GM18873 (cell line): ENCODE measurements at regions not wholly inside any gene's neighbourhood (a gene's known extent, or its start where the extent isn't known, plus 50 kb on each side); places are given as distances from the start of the nearest gene placed in this dataset.
"Not testable (repeated sequence)": the region's sequence is repeated elsewhere in the genome, so short reads cannot be mapped to it uniquely, and the experiment has no call there.

Source experiments
- ATAC-seq: cut with Tn5 transposase; IDR thresholded peaks from one replicate; pipeline ENCODE4 v1.9.1; 2021; ENCODE audit warnings: mild to moderate bottlenecking, moderate library complexity, moderate number of reproducible peaks; ENCODE audit not compliant: unreplicated experiment, low FRiP score

GRCh38 chr9:99466781-99467180 is 244.7 kb downstream of the SEC61B start:
- no peak for ATAC-seq

GRCh38 chr9:99471033-99471432 is 249.0 kb downstream of the SEC61B start:
- no peak for ATAC-seq

- ATAC-seq = no peak
These were observed 250.3 kb downstream of the SEC61B start for GRCh38 chr9:99472240-99472915.

- ATAC-seq = no peak
These were observed 250.8 kb downstream of the SEC61B start for GRCh38 chr9:99472916-99473245.

GRCh38 chr9:99474186-99474585 is 252.1 kb downstream of the SEC61B start:
- ATAC-seq = no peak

- ATAC-seq = no peak
These were observed 253.5 kb downstream of the SEC61B start for GRCh38 chr9:99475401-99476065.

GRCh38 chr9:99478469-99479027 is 256.5 kb downstream of the SEC61B start:
- ATAC-seq = no peak

- no peak for ATAC-seq
These were observed 257.8 kb downstream of the SEC61B start for GRCh38 chr9:99479929-99480328.

- ATAC-seq = no peak
These were observed 263.4 kb downstream of the SEC61B start for GRCh38 chr9:99485459-99485858.

GRCh38 chr9:99486684-99487083 is 264.6 kb downstream of the SEC61B start:
- no peak for ATAC-seq

GRCh38 chr9:99488131-99489059 is 266.3 kb downstream of the SEC61B start:
- no peak for ATAC-seq

GRCh38 chr9:99489060-99489413 is 267.0 kb downstream of the SEC61B start:
- ATAC-seq = no peak

GRCh38 chr9:99490729-99491128 is 268.6 kb downstream of the SEC61B start:
- ATAC-seq = no peak

GRCh38 chr9:99491408-99492158 is 269.5 kb downstream of the SEC61B start:
- no peak for ATAC-seq

GRCh38 chr9:99497641-99498040 is 275.6 kb downstream of the SEC61B start:
- ATAC-seq = no peak

- not testable (repeated sequence) for ATAC-seq
These were observed 276.9 kb downstream of the SEC61B start for GRCh38 chr9:99498979-99499378.

GRCh38 chr9:99505936-99506335 is 283.9 kb downstream of the SEC61B start:
- ATAC-seq = no peak

- ATAC-seq = no peak
These were observed 284.8 kb downstream of the SEC61B start for GRCh38 chr9:99506747-99507348.

- ATAC-seq = no peak
These were observed 287.1 kb downstream of the SEC61B start for GRCh38 chr9:99509065-99509745.
